Panc1 (cell line): ENCODE measurements at regions not wholly inside any gene's neighbourhood (a gene's known extent, or its start where the extent isn't known, plus 50 kb on each side); places are given as distances from the start of the nearest gene placed in this dataset.

Experiments used
- ATAC-seq: fragments of 200-7000 bp; cut with Tn5 transposase; 2 replicates; pipeline ENCODE4 v1.9.1; 2020; ENCODE audit warnings: mild to moderate bottlenecking, moderate library complexity
- BruUV-seq: library from RNA; stranded (reverse); fragments of 400-500 nt; replicated peaks from 2 replicates; lab custom pipeline; 2021; lab: Mats Ljungman, UMichigan
- CTCF ChIA-PET: fragments of 300-600 bp; sonication (Branson Sonifier 250); formaldehyde crosslinking; loops from one replicate; lab custom pipeline; 2022; ENCODE audit warnings: antibody characterized with exemption; lab: Charles Lee
- POLR2A ChIA-PET: fragments of 300-600 bp; sonication (Branson Sonifier 250); formaldehyde crosslinking; loops from one replicate; lab custom pipeline; 2022; ENCODE audit warnings: antibody characterized with exemption; lab: Charles Lee
- DNase-seq: peaks from one replicate; pipeline ENCODE4 v3.0.0-alpha.2; 2010; ENCODE audit warnings: low read depth, low spot score
- H3K27ac ChIP-seq: 2 replicates; pipeline ENCODE4 v1.5.1; 2011; ENCODE audit warnings: mild to moderate bottlenecking, low read length, inconsistent platforms
- H3K27me3 ChIP-seq: fragments of 200-500 bp; sonication (Bioruptor generic); 2 replicates; pipeline ENCODE4 v1.6.0; 2014; ENCODE audit warnings: low read length, inconsistent platforms; ENCODE audit not compliant: control insufficient read depth, insufficient read depth
- H3K36me3 ChIP-seq: fragments of 200-500 bp; sonication (Bioruptor generic); 2 replicates; pipeline ENCODE4 v1.5.1; 2014; ENCODE audit warnings: inconsistent platforms, mild to moderate bottlenecking, low read length, moderate library complexity; ENCODE audit not compliant: control insufficient read depth, insufficient read depth
- H3K4me1 ChIP-seq: 2 replicates; pipeline ENCODE4 v1.5.1; 2011; ENCODE audit warnings: inconsistent platforms, mild to moderate bottlenecking, low read length, moderate library complexity; ENCODE audit not compliant: control insufficient read depth, insufficient read depth
- H3K4me3 ChIP-seq, 2 experiments: 2 replicates each; pipeline ENCODE4 v1.5.1; 2011 to 2012; ENCODE audit warnings: low read depth in 2 of 2, low read length in 2 of 2, mild to moderate bottlenecking in 2 of 2, inconsistent platforms in 1 of 2, moderate library complexity in 1 of 2
- H3K9me3 ChIP-seq: fragments of 200-500 bp; sonication (Bioruptor generic); 2 replicates; pipeline ENCODE4 v1.5.1; 2014; ENCODE audit warnings: low read depth, mild to moderate bottlenecking, inconsistent platforms, low read length, moderate library complexity; ENCODE audit not compliant: control insufficient read depth, insufficient read depth
- CTCF ChIP-seq: fragments of 450-650 bp; IDR thresholded peaks from 2 replicates; pipeline ENCODE4 v1.5.1; 2017; ENCODE audit warnings: mild to moderate bottlenecking
- POLR2AphosphoS5 ChIP-seq: IDR thresholded peaks from 2 replicates; pipeline ENCODE4 v1.6.1; 2012; ENCODE audit warnings: mild to moderate bottlenecking, low read depth, low read length, moderate library complexity
- REST ChIP-seq, 2 experiments: IDR thresholded peaks; 2 replicates each; pipeline ENCODE4 v1.6.1; 2011 to 2012; ENCODE audit warnings: low read depth in 2 of 2, control low read depth in 1 of 2, low read length in 1 of 2, mild to moderate bottlenecking in 1 of 2, moderate library complexity in 1 of 2; ENCODE audit not compliant: insufficient read depth in 1 of 2
- SIN3A ChIP-seq: IDR thresholded peaks from 2 replicates; pipeline ENCODE4 v1.6.1; 2012; ENCODE audit warnings: low read depth, mild to moderate bottlenecking, low read length, moderate library complexity, borderline replicate concordance; ENCODE audit not compliant: insufficient read depth
- TCF7L2 ChIP-seq: IDR thresholded peaks from 2 replicates; pipeline ENCODE4 v1.6.1; 2011; ENCODE audit warnings: mild to moderate bottlenecking, low read depth, low read length, inconsistent platforms
- in situ Hi-C: cut with HindIII; loops from 2 replicates; pipeline ENCODE4 v1.10.0; 2016; ENCODE audit warnings: low sequenced_read_pairs, low pct_unique_long_range_greater_than_20kb
- intact Hi-C: fragments of 100-400 bp; cut with micrococcal nuclease; formaldehyde crosslinking; loops from one replicate; pipeline ENCODE4 v1.10.0; 2022; ENCODE audit not compliant: unreplicated experiment

GRCh38 chr6:24997905-24998304, 62.1 kb upstream of the RIPOR2 start:
- CTCF ChIA-PET = no interaction called here
- in situ Hi-C loops = no loop called here
- POLR2A ChIA-PET = no interaction called here

GRCh38 chr6:25002326-25003091, 66.7 kb upstream of the RIPOR2 start:
- in situ Hi-C loops (no loop called here), intact Hi-C loops (no loop called here)
- no peak for DNase-seq
- no peaks in the 10 kb centered on the region for H3K36me3 ChIP-seq
- ChIA-PET CTCF (no interaction called here), POLR2A (no interaction called here)
- TF ChIP-seq CTCF (no peak), REST (IDR thresholded peaks at IDR 0.05; ENCODE audit: insufficient read depth in 1 of 2, low read depth in 2 of 2, low read length in 1 of 2) (no peak), POLR2AphosphoS5 (no peak), TCF7L2 (no peak), SIN3A (no peak)
- no peak for ATAC-seq
- no peaks in the 10 kb centered on the region for H3K4me1 ChIP-seq
- no peak overlapping the region for H3K27ac ChIP-seq
- H3K4me3 ChIP-seq = no peak overlapping the region
- no TSS peak for BruUV-seq
- H3K9me3 ChIP-seq = no peaks in the 10 kb centered on the region
- peaks cover 4% of the 10 kb centered on the region; the same call in 1 of the 2 replicates for H3K27me3 ChIP-seq

More at GRCh38 chr6:24997905-24998304, 62.1 kb upstream of the RIPOR2 start:
- H3K27ac ChIP-seq = no peak overlapping the region
- DNase-seq = no peak
- ATAC-seq = no peak
- H3K9me3 ChIP-seq = no peaks in the 10 kb centered on the region
- intact Hi-C loops = no loop called here
- no peaks in the 10 kb centered on the region for H3K27me3 ChIP-seq
- no peaks in the 10 kb centered on the region for H3K4me1 ChIP-seq
- TF ChIP-seq SIN3A (no peak), TCF7L2 (no peak)
- BruUV-seq = no TSS peak
- no peaks in the 10 kb centered on the region for H3K36me3 ChIP-seq
- H3K4me3 ChIP-seq = no peak overlapping the region

- ChIA-PET CTCF (no interaction called here), POLR2A (no interaction called here)
- Histone ChIP-seq H3K9me3 (no peaks in the 10 kb centered on the region), H3K36me3 (no peaks in the 10 kb centered on the region), H3K4me1 (no peaks in the 10 kb centered on the region), H3K27ac (no peak overlapping the region), H3K27me3 (peaks cover 4% of the 10 kb centered on the region; the same call in 1 of the 2 replicates), H3K4me3 (no peak overlapping the region)
- in situ Hi-C loops = no loop called here
- BruUV-seq = no TSS peak
- ATAC-seq = no peak
- no peak for TF ChIP-seq TCF7L2
- no peak for TF ChIP-seq SIN3A
- no peak for TF ChIP-seq CTCF
- TF ChIP-seq POLR2AphosphoS5 = no peak
- no peak for TF ChIP-seq REST (IDR thresholded peaks at IDR 0.05; ENCODE audit: insufficient read depth in 1 of 2, low read depth in 2 of 2, low read length in 1 of 2)
- intact Hi-C loops = no loop called here
- DNase-seq = no peak
Observed at GRCh38 chr6:25004357-25004756, 68.6 kb upstream of the RIPOR2 start.
